Hematopoietic multipotent progenitor cell treated with erythropoietin and hydrocortisone succinate and interleukin-3 and kit ligand, for 17 days (in vitro differentiated cells): ENCODE measurements at regions not wholly inside any gene's neighbourhood (a gene's known extent, or its start where the extent isn't known, plus 50 kb on each side); places are given as distances from the start of the nearest gene placed in this dataset.
"Not testable (repeated sequence)": the region's sequence is repeated elsewhere in the genome, so short reads cannot be mapped to it uniquely, and the experiment has no call there.

Experiments used
- DNase-seq: peaks from one replicate; pipeline ENCODE4 v3.0.0-alpha.2; 2015; ENCODE audit warnings: low spot score

GRCh38 chr1:178607718-178608408 is 95.0 kb downstream of the TEX35 start:
- peak; percentile 12 for DNase-seq

- DNase-seq = no peak
Observed at GRCh38 chr1:178609015-178609414, 96.1 kb downstream of the TEX35 start.

GRCh38 chr1:178610690-178611410 is 97.9 kb downstream of the TEX35 start:
- DNase-seq = not testable (repeated sequence)

- no peak for DNase-seq
Observed at GRCh38 chr1:178612261-178612660, 99.4 kb downstream of the TEX35 start.

GRCh38 chr1:178613271-178613945 is 100.5 kb downstream of the TEX35 start:
- DNase-seq = no peak

- no peak for DNase-seq
Observed at GRCh38 chr1:178614286-178614685, 101.4 kb downstream of the TEX35 start.

GRCh38 chr1:178619042-178619927 is 105.8 kb upstream of the RALGPS2 start:
- no peak for DNase-seq

GRCh38 chr1:178620584-178621475 is 104.2 kb upstream of the RALGPS2 start:
- DNase-seq = no peak

GRCh38 chr1:178621822-178622221 is 103.2 kb upstream of the RALGPS2 start:
- no peak for DNase-seq

- no peak for DNase-seq
Observed at GRCh38 chr1:178625695-178626094, 99.3 kb upstream of the RALGPS2 start.

- DNase-seq = no peak
Observed at GRCh38 chr1:178627037-178627436, 98.0 kb upstream of the RALGPS2 start.

- DNase-seq = no peak
Observed at GRCh38 chr1:178628637-178629251, 96.3 kb upstream of the RALGPS2 start.

- no peak for DNase-seq
Observed at GRCh38 chr1:178629252-178630154, 95.5 kb upstream of the RALGPS2 start.

GRCh38 chr1:178630417-178630816 is 94.6 kb upstream of the RALGPS2 start:
- no peak for DNase-seq

- DNase-seq = no peak
Observed at GRCh38 chr1:178632653-178633052, 92.4 kb upstream of the RALGPS2 start.

- DNase-seq = no peak
Observed at GRCh38 chr1:178633056-178633455, 92.0 kb upstream of the RALGPS2 start.

GRCh38 chr1:178634445-178634844 is 90.6 kb upstream of the RALGPS2 start:
- no peak for DNase-seq

- DNase-seq = no peak
Observed at GRCh38 chr1:178637841-178638240, 87.2 kb upstream of the RALGPS2 start.

GRCh38 chr1:178639326-178639725 is 85.7 kb upstream of the RALGPS2 start:
- no peak for DNase-seq

GRCh38 chr1:178642282-178642681 is 82.8 kb upstream of the RALGPS2 start:
- DNase-seq = no peak
